Endothelial cell of umbilical vein (primary cell): ENCODE measurements at regions not wholly inside any gene's neighbourhood (a gene's known extent, or its start where the extent isn't known, plus 50 kb on each side); places are given as distances from the start of the nearest gene placed in this dataset.

Source experiments
- FOS ChIP-seq: IDR thresholded peaks from 2 replicates; pipeline ENCODE4 v1.6.1; 2011; ENCODE audit warnings: mild to moderate bottlenecking, low read length, moderate library complexity, borderline replicate concordance; ENCODE audit not compliant: insufficient read depth
- JUN ChIP-seq: IDR thresholded peaks from 2 replicates; pipeline ENCODE4 v1.6.1; 2011; ENCODE audit warnings: borderline replicate concordance, low read depth; ENCODE audit not compliant: insufficient read length, insufficient read depth
- POLR2A ChIP-seq: IDR thresholded peaks from 2 replicates; pipeline ENCODE4 v1.6.1; 2012; ENCODE audit warnings: low read depth, mild to moderate bottlenecking, control low read depth, low read length
- POLR2AphosphoS5 ChIP-seq: IDR thresholded peaks from 2 replicates; pipeline ENCODE4 v1.6.1; 2012; ENCODE audit warnings: low read depth, mild to moderate bottlenecking, control low read depth, low read length, moderate library complexity; ENCODE audit not compliant: insufficient read depth
- TF ChIP-seq, protein P1 (sequence below), 2 donors: IDR thresholded peaks; 1 replicate in 1 of 2; 2 replicates in 1 of 2; pipeline ENCODE4 v1.5.1; 2011; ENCODE audit warnings: low read length in 2 of 2, mild to moderate bottlenecking in 2 of 2, moderate library complexity in 2 of 2, control low read depth in 1 of 2, inconsistent platforms in 1 of 2, low read depth in 1 of 2; ENCODE audit not compliant: insufficient read depth in 1 of 2; ENCODE audit errors: extremely low read depth in 1 of 2

DNA sequence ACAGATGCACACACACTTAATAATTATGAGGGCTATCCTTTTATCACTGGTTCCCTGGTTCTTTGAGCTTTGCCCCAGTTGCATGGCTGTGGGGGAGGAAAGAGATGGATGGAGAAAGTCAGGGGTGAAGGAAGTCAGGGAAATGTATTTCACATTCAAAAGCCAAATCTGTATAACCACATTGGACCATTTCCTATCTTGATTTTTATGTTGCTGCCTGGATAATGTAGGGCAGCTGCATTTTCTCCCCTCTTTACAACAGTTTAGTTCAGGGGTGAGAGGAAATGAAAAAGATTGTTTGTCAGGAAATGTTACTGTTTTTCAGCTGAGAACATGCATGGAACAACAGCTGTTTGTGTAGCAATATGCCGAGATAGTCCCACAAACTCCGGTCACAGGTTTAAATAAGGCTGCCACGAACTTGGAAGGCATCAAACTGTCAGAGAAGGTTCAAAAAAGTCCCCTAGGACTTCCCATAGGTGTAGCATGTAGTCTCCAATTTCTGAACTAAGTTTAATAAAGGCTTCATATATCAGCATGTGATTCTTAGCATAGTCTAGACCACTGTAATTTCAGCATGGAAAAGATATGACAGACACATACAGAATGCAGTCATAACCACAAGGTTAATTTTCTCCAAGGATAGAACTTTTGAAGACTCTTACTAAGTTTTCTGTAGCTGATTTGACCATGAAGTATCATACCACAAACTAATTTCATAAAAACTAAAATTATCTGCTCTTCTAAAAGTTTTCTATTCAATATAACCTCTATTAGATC lies 82.1 kb upstream of the COL21A1 start:
- TF ChIP-seq, protein P1, sequence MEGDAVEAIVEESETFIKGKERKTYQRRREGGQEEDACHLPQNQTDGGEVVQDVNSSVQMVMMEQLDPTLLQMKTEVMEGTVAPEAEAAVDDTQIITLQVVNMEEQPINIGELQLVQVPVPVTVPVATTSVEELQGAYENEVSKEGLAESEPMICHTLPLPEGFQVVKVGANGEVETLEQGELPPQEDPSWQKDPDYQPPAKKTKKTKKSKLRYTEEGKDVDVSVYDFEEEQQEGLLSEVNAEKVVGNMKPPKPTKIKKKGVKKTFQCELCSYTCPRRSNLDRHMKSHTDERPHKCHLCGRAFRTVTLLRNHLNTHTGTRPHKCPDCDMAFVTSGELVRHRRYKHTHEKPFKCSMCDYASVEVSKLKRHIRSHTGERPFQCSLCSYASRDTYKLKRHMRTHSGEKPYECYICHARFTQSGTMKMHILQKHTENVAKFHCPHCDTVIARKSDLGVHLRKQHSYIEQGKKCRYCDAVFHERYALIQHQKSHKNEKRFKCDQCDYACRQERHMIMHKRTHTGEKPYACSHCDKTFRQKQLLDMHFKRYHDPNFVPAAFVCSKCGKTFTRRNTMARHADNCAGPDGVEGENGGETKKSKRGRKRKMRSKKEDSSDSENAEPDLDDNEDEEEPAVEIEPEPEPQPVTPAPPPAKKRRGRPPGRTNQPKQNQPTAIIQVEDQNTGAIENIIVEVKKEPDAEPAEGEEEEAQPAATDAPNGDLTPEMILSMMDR (IDR thresholded peaks at IDR 0.05; ENCODE audit: extremely low read depth in 1 of 2, insufficient read depth in 1 of 2, low read depth in 1 of 2, low read length in 2 of 2): no peak
- TF ChIP-seq JUN (no peak), POLR2A (peak; percentile 49), POLR2AphosphoS5 (no peak), FOS (no peak)
